CD14-positive monocyte (primary cell): ENCODE measurements at regions not wholly inside any gene's neighbourhood (a gene's known extent, or its start where the extent isn't known, plus 50 kb on each side); places are given as distances from the start of the nearest gene placed in this dataset.

ENCODE experiments used
- DNase-seq, 3 donors: peaks; one replicate each; pipeline ENCODE4 v3.0.0-alpha.2; 2011 to 2022
- H2AFZ ChIP-seq: 2 replicates; pipeline ENCODE4 v1.6.0; 2012; ENCODE audit warnings: mild to moderate bottlenecking, low read depth, low read length, inconsistent platforms; ENCODE audit not compliant: insufficient read depth, poor library complexity, severe bottlenecking
- H3K27ac ChIP-seq, 2 donors: 1 replicate in 1 of 2; 2 replicates in 1 of 2; pipeline ENCODE4 v1.5.1; 2012 to 2013; ENCODE audit warnings: low read length in 2 of 2, control low read depth in 1 of 2, inconsistent platforms in 1 of 2, low read depth in 1 of 2, mild to moderate bottlenecking in 1 of 2
- H3K27me3 ChIP-seq, 2 donors: one replicate each; pipeline versions ENCODE4 v1.6.0 to v1.6.1; 2011 to 2013; ENCODE audit warnings: low read length in 2 of 2; ENCODE audit not compliant: control insufficient read depth in 2 of 2, insufficient read depth in 2 of 2
- H3K36me3 ChIP-seq, 2 donors: replicated peaks in 1 of 2; 1 replicate in 1 of 2; 2 replicates in 1 of 2; pipeline versions ENCODE4 v1.5.1 to v1.6.1; 2012 to 2013; ENCODE audit warnings: low read length in 2 of 2, control low read depth in 1 of 2, inconsistent platforms in 1 of 2, mild to moderate bottlenecking in 1 of 2; ENCODE audit not compliant: insufficient read depth in 2 of 2, control insufficient read depth in 1 of 2
- H3K4me1 ChIP-seq, 2 donors: 1 replicate in 1 of 2; 2 replicates in 1 of 2; pipeline versions ENCODE4 v1.5.1 to v1.6.1; 2012 to 2013; ENCODE audit warnings: low read length in 2 of 2, control low read depth in 1 of 2, inconsistent platforms in 1 of 2, mild to moderate bottlenecking in 1 of 2, moderate library complexity in 1 of 2; ENCODE audit not compliant: insufficient read depth in 2 of 2, control insufficient read depth in 1 of 2
- H3K4me2 ChIP-seq: replicated peaks from 2 replicates; pipeline ENCODE3; 2012; ENCODE audit warnings: low read length, moderate library complexity, mild to moderate bottlenecking; ENCODE audit not compliant: poor library complexity, severe bottlenecking; ENCODE audit errors: extremely low read depth
- H3K4me3 ChIP-seq, 3 experiments: fragments of 200-600 bp in 1 of 3; sonication (generic) in 1 of 3; replicated peaks in 1 of 3; 1 replicate in 2 of 3; 2 replicates in 1 of 3; pipeline ENCODE4 v1.5.1; 2011 to 2013; ENCODE audit warnings: low read length in 3 of 3, mild to moderate bottlenecking in 3 of 3, control low read depth in 2 of 3, low read depth in 2 of 3, inconsistent platforms in 1 of 3, moderate library complexity in 1 of 3
- H3K79me2 ChIP-seq: 2 replicates; pipeline ENCODE4 v1.6.0; 2012; ENCODE audit warnings: mild to moderate bottlenecking, control low read depth, inconsistent platforms, low read length, moderate library complexity; ENCODE audit not compliant: insufficient read depth
- H3K9ac ChIP-seq: 2 replicates; pipeline ENCODE4 v1.6.0; 2017; ENCODE audit warnings: low read length, mild to moderate bottlenecking; ENCODE audit not compliant: insufficient read depth, poor library complexity, severe bottlenecking
- H3K9me3 ChIP-seq, 2 donors: replicated peaks in 1 of 2; 1 replicate in 1 of 2; 2 replicates in 1 of 2; pipeline versions ENCODE4 v1.5.1 to v1.6.1; 2012 to 2013; ENCODE audit warnings: low read length in 2 of 2, control low read depth in 1 of 2; ENCODE audit not compliant: control insufficient read depth in 1 of 2, insufficient read depth in 1 of 2
- H4K20me1 ChIP-seq: 2 replicates; pipeline ENCODE4 v1.6.0; 2012; ENCODE audit warnings: mild to moderate bottlenecking, low read length, control low read depth, moderate library complexity; ENCODE audit not compliant: insufficient read depth
- H3K27ac Mint-ChIP-seq, 7 donors: one replicate each; pipeline ENCODE4 v1.8.0; 2020; ENCODE audit warnings: mild to moderate bottlenecking in 7 of 7, mixed read lengths in 7 of 7, moderate library complexity in 6 of 7, inconsistent platforms in 2 of 7
- H3K27me3 Mint-ChIP-seq, 3 donors: one replicate each; pipeline ENCODE4 v1.8.0; 2021 to 2022; ENCODE audit warnings: low read depth in 3 of 3, mild to moderate bottlenecking in 3 of 3, mixed read lengths in 3 of 3, moderate library complexity in 3 of 3, inconsistent platforms in 1 of 3
- H3K36me3 Mint-ChIP-seq, 2 donors: one replicate each; pipeline ENCODE4 v1.8.0; 2020; ENCODE audit warnings: mixed read lengths in 2 of 2, inconsistent platforms in 1 of 2, mild to moderate bottlenecking in 1 of 2
- H3K4me1 Mint-ChIP-seq: one replicate; pipeline ENCODE4 v1.8.0; 2020; ENCODE audit warnings: mild to moderate bottlenecking, mixed read lengths
- H3K4me3 Mint-ChIP-seq, 2 donors: one replicate each; pipeline ENCODE4 v1.8.0; 2020; ENCODE audit warnings: mild to moderate bottlenecking in 2 of 2, mixed read lengths in 2 of 2, moderate library complexity in 1 of 2
- H3K9me3 Mint-ChIP-seq, 7 donors: one replicate each; pipeline ENCODE4 v1.8.0; 2020 to 2022; ENCODE audit warnings: mixed read lengths in 7 of 7, mild to moderate bottlenecking in 6 of 7, moderate library complexity in 6 of 7, inconsistent platforms in 2 of 7
- WGBS: methylation state at CpG from one replicate; pipeline ENCODE4 v1.1.5; 2013; ENCODE audit warnings: missing lambda C conversion rate; ENCODE audit not compliant: insufficient coverage; 5-methylcytosine and 5-hydroxymethylcytosine counted together
- intact Hi-C, 2 donors: fragments of 100-400 bp; cut with micrococcal nuclease; formaldehyde crosslinking; loops; one replicate each; pipeline versions ENCODE4 v1.15.0 to v1.15.1; 2023
- TF ChIP-seq, protein P1 (sequence below): fragments of 200-600 bp; IDR thresholded peaks from one replicate; pipeline ENCODE4 v1.8.0; 2022; ENCODE audit warnings: antibody characterized with exemption, mild to moderate bottlenecking

DNA sequence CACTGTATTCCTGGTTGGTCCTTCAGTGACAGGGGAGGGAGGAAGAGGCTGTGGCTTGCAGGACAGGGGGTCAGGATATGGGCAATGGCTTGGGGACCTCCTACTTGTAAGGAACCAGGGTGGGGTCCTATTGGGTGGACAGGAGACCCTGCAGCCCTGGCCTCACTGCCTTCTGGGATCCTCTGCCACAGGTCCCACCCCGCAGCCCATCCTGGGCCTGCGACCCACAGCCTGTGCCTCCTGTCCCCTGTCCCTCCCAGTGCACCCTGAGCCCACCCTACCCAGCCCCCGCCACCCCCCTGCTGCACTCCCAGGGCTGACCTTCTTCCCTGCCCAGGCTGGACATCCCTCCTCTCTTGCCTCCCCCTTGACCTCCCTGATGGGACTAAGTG is 58.7 kb upstream of the MYL10 start:
- TF ChIP-seq, protein P1, sequence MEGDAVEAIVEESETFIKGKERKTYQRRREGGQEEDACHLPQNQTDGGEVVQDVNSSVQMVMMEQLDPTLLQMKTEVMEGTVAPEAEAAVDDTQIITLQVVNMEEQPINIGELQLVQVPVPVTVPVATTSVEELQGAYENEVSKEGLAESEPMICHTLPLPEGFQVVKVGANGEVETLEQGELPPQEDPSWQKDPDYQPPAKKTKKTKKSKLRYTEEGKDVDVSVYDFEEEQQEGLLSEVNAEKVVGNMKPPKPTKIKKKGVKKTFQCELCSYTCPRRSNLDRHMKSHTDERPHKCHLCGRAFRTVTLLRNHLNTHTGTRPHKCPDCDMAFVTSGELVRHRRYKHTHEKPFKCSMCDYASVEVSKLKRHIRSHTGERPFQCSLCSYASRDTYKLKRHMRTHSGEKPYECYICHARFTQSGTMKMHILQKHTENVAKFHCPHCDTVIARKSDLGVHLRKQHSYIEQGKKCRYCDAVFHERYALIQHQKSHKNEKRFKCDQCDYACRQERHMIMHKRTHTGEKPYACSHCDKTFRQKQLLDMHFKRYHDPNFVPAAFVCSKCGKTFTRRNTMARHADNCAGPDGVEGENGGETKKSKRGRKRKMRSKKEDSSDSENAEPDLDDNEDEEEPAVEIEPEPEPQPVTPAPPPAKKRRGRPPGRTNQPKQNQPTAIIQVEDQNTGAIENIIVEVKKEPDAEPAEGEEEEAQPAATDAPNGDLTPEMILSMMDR: no peak
- H3K36me3 Mint-ChIP-seq: no peaks in the 10 kb centered on the region
- Histone ChIP-seq H3K27me3 (no peaks in the 10 kb centered on the region), H3K4me1 (peaks cover 17 to 23% of the 10 kb centered on the region in 2 donors), H3K79me2 (no peaks in the 10 kb centered on the region), H4K20me1 (no peaks in the 10 kb centered on the region), H3K4me3 (peak overlapping the region in 1 of 3 experiments; percentile 59), H3K27ac (peak overlapping the region in 1 of 2 donors; percentile 51), H3K36me3 (no peaks in the 10 kb centered on the region), H3K4me2 (peak overlapping the region; percentile 58), H3K9ac (no peak overlapping the region), H3K9me3 (no peaks in the 10 kb centered on the region), H2AFZ (peak overlapping the region; percentile 72)
- no CpG with 5 or more reads among the region's 3 CpGs for WGBS
- intact Hi-C loops: loop anchor here (1.0 to 5.0 kb wide), 5 partner anchors 30 to 169 kb away; no protein-coding TSS in a partner anchor
- H3K9me3 Mint-ChIP-seq: peaks cover 0 to 2% (median 0%) of the 10 kb centered on the region in 7 donors
- H3K27ac Mint-ChIP-seq: peak overlapping the region in 2 of 7 donors; percentile 58 to 62
- peaks cover 0 to 7% (median 2%) of the 10 kb centered on the region in 3 donors for H3K27me3 Mint-ChIP-seq
- no peak overlapping the region for H3K4me3 Mint-ChIP-seq
- H3K4me1 Mint-ChIP-seq: peaks cover 23% of the 10 kb centered on the region
- DNase-seq: no peak

DNA sequence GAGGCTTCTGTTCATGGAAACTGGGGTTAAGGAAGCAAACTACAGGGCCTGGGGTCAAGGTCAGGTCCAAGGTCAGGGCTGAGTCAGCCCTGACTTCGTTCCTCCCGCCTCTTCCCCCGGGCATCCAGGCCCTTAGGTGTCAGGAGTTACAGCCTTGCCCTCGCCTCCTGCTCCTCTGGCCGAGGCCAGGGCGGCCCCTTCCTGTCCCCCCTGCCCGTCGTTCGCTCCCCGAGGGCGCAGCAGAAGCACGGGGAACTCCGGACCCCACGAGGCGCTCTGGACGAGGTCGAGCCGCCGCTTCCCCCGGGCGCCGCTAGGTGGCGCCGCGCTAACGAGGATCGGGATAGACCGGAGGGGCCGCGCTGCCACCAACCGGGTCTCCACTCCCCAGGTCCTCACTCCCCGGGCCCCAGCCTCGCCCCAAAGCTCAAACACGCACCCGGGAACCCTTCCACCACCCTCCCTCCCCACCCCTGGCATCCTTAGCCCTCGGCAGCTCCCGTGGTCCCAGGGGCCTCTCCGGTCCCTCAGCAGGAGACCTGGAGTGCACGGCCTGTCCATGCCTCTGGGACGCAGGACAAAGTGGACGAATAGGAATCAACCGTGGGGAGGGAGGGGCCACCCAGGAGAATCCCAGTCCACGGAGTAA is 59.2 kb upstream of the MYL10 start:
- Histone ChIP-seq H2AFZ (peak overlapping the region; percentile 72), H3K4me2 (peak overlapping the region; percentile 58), H3K9me3 (no peaks in the 10 kb centered on the region), H4K20me1 (no peaks in the 10 kb centered on the region), H3K79me2 (no peaks in the 10 kb centered on the region), H3K9ac (peak overlapping the region; percentile 40), H3K4me1 (peaks cover 17 to 23% of the 10 kb centered on the region in 2 donors), H3K4me3 (peak overlapping the region in 1 of 3 experiments; percentile 59), H3K27ac (peak overlapping the region in 1 of 2 donors; percentile 51), H3K27me3 (no peaks in the 10 kb centered on the region), H3K36me3 (no peaks in the 10 kb centered on the region)
- Mint-ChIP-seq H3K27me3 (peaks cover 0 to 6% (median under 1%) of the 10 kb centered on the region in 3 donors), H3K9me3 (peaks cover 0 to 2% (median 0%) of the 10 kb centered on the region in 7 donors), H3K4me1 (peaks cover 23% of the 10 kb centered on the region), H3K27ac (peak overlapping the region in 2 of 7 donors; percentile 58 to 62), H3K36me3 (no peaks in the 10 kb centered on the region), H3K4me3 (peak overlapping the region in 1 of 2 donors; percentile 48)
- peak; percentile 74 to 84 (median 75) for DNase-seq
- TF ChIP-seq, protein P1: peak; percentile 99
- 4% methylated on average over 37 of the region's 43 CpGs for WGBS
- intact Hi-C loops: loop anchor here (1.0 to 5.0 kb wide), 5 partner anchors 29 to 168 kb away; no protein-coding TSS in a partner anchor
